ENCODE measurements at regions not wholly inside any gene's neighbourhood (a gene's known extent, or its start where the extent isn't known, plus 50 kb on each side); places are given as distances from the start of the nearest gene placed in this dataset.
A peak's percentile ranks its signal among the peaks of the same experiment; 100 is the strongest.

DNA sequence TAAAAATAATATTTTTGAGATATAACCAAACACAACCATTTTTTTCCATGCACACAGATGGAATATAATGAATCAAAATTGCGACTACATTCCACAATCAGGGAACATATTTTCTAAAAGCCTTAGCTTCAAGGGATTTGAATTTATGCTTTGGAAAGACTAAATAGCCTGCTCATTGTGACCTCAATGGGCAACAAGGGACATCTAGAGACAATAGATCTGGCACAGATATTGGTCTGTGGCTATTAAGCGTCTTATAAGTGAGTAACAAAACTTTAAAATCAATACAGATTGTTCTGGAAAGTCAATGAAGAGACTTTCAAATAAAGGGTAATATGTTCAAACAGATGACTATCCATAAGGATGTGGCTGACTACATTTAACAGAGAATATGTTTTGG is 660.6 kb upstream of the ADGRL4 start:
- Histone ChIP-seq H3F3A (ENCODE audit: insufficient read depth, low read length, poor library complexity, severe bottlenecking) (no peaks in the 10 kb centered on the region), H3K9me3 (ENCODE audit: low read length) (no peaks in the 10 kb centered on the region), H3K27me3 (ENCODE audit: insufficient read depth, low read depth, low read length) (no peaks in the 10 kb centered on the region), H3K4me2 (ENCODE audit: low read length) (no peak overlapping the region), H2AFZ (ENCODE audit: low read depth, low read length) (no peak overlapping the region), H3K4me3 (ENCODE audit: low read length) (no peak overlapping the region), H3K9ac (ENCODE audit: low read length) (no peak overlapping the region), H4K20me1 (ENCODE audit: insufficient read depth) (no peaks in the 10 kb centered on the region), H3K27ac (ENCODE audit: low read length) (no peak overlapping the region), H3K79me2 (replicated peaks; ENCODE audit: insufficient read depth, low read length) (no peaks in the 10 kb centered on the region), H3K9me2 (ENCODE audit: insufficient read depth, low read length) (no peaks in the 10 kb centered on the region), H3K36me3 (ENCODE audit: insufficient read depth, low read length) (no peaks in the 10 kb centered on the region)
- no peak for TF ChIP-seq CTCF (IDR thresholded peaks at IDR 0.05; ENCODE audit: poor library complexity, severe bottlenecking)
- no peak for TF ChIP-seq TAF1 (IDR thresholded peaks at IDR 0.05; ENCODE audit: low read depth)
- TF ChIP-seq EP300 (conservative IDR thresholded peaks at IDR 0.05; ENCODE audit: poor library complexity, severe bottlenecking) = no peak
- TF ChIP-seq SMC3 (conservative IDR thresholded peaks at IDR 0.05; ENCODE audit: poor library complexity) = no peak
- no peak for TF ChIP-seq POLR2AphosphoS5 (IDR thresholded peaks at IDR 0.05)

GRCh38 chr1:79663916-79664315 is 657.4 kb upstream of the ADGRL4 start:
- no peaks in the 10 kb centered on the region for H3K36me3 ChIP-seq (ENCODE audit: insufficient read depth, low read length)
- no peaks in the 10 kb centered on the region for H3K79me2 ChIP-seq (replicated peaks; ENCODE audit: insufficient read depth, low read length)
- no peaks in the 10 kb centered on the region for H3K9me2 ChIP-seq (ENCODE audit: insufficient read depth, low read length)
- no peaks in the 10 kb centered on the region for H3K27me3 ChIP-seq (ENCODE audit: insufficient read depth, low read depth, low read length)
- no peak overlapping the region for H3K4me3 ChIP-seq (ENCODE audit: low read length)
- no peak for TF ChIP-seq MXI1 (conservative IDR thresholded peaks at IDR 0.05; ENCODE audit: poor library complexity, severe bottlenecking)
- no peak for TF ChIP-seq RAD21 (conservative IDR thresholded peaks at IDR 0.05)
- TF ChIP-seq POLR2AphosphoS5 (IDR thresholded peaks at IDR 0.05) = peak; percentile 34
- TF ChIP-seq EZH2 (IDR thresholded peaks at IDR 0.05; ENCODE audit: borderline replicate concordance, insufficient read depth, low read length, poor library complexity, severe bottlenecking) = no peak
- no peaks in the 10 kb centered on the region for H3K9me3 ChIP-seq (ENCODE audit: low read length)
- H2AFZ ChIP-seq (ENCODE audit: low read depth, low read length) = no peak overlapping the region
- H3K9ac ChIP-seq (ENCODE audit: low read length) = no peak overlapping the region
- H4K20me1 ChIP-seq (ENCODE audit: insufficient read depth) = no peaks in the 10 kb centered on the region
- H3F3A ChIP-seq (ENCODE audit: insufficient read depth, low read length, poor library complexity, severe bottlenecking) = no peaks in the 10 kb centered on the region
- no peak overlapping the region for H3K4me2 ChIP-seq (ENCODE audit: low read length)
- H3K27ac ChIP-seq (ENCODE audit: low read length) = no peak overlapping the region

DNA sequence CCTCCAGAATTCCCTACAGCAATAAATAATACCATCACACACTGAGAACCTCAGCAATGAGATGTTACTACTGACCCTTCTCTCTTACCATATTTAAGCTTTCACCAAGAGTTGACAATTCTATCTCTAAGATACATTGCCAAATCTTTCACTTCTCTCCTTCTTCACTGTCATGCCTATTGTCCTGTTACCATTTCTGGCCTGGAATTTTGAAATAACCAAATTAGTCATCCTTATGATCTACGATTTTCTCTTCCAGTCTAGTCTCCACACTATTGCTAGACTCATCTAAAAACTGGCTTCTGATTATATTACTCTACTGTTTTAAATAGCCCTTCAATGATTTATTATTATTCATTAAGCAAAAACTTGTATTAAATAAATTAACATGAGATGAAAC is 656.1 kb upstream of the ADGRL4 start:
- no peak overlapping the region for H3K4me3 ChIP-seq (ENCODE audit: low read length)
- TF ChIP-seq CTCF (IDR thresholded peaks at IDR 0.05; ENCODE audit: poor library complexity, severe bottlenecking) (no peak), TAF1 (IDR thresholded peaks at IDR 0.05; ENCODE audit: low read depth) (no peak), EP300 (conservative IDR thresholded peaks at IDR 0.05; ENCODE audit: poor library complexity, severe bottlenecking) (no peak), MXI1 (conservative IDR thresholded peaks at IDR 0.05; ENCODE audit: poor library complexity, severe bottlenecking) (no peak), RAD21 (conservative IDR thresholded peaks at IDR 0.05) (no peak), REST (IDR thresholded peaks at IDR 0.05; ENCODE audit: borderline replicate concordance) (no peak), EZH2 (IDR thresholded peaks at IDR 0.05; ENCODE audit: borderline replicate concordance, insufficient read depth, low read length, poor library complexity, severe bottlenecking) (no peak), SMC3 (conservative IDR thresholded peaks at IDR 0.05; ENCODE audit: poor library complexity) (no peak), POLR2AphosphoS5 (IDR thresholded peaks at IDR 0.05) (no peak)
- H3K27me3 ChIP-seq (ENCODE audit: insufficient read depth, low read depth, low read length) = no peaks in the 10 kb centered on the region
- H3K9me2 ChIP-seq (ENCODE audit: insufficient read depth, low read length) = no peaks in the 10 kb centered on the region
- H2AFZ ChIP-seq (ENCODE audit: low read depth, low read length) = no peak overlapping the region
- H3K9ac ChIP-seq (ENCODE audit: low read length) = no peak overlapping the region
- H4K20me1 ChIP-seq (ENCODE audit: insufficient read depth) = no peaks in the 10 kb centered on the region
- no peaks in the 10 kb centered on the region for H3K36me3 ChIP-seq (ENCODE audit: insufficient read depth, low read length)
- H3K4me2 ChIP-seq (ENCODE audit: low read length) = no peak overlapping the region
- H3K27ac ChIP-seq (ENCODE audit: low read length) = no peak overlapping the region
- H3K79me2 ChIP-seq (replicated peaks; ENCODE audit: insufficient read depth, low read length) = no peaks in the 10 kb centered on the region
- no peaks in the 10 kb centered on the region for H3K9me3 ChIP-seq (ENCODE audit: low read length)
- H3F3A ChIP-seq (ENCODE audit: insufficient read depth, low read length, poor library complexity, severe bottlenecking) = no peaks in the 10 kb centered on the region

Measured in neural cell (in vitro differentiated cells).